HL-60/S4 treated with retinoic acid at 250 ng/mL for 4 days and 3 days (cell line): ENCODE measurements at regions not wholly inside any gene's neighbourhood (a gene's known extent, or its start where the extent isn't known, plus 50 kb on each side); places are given as distances from the start of the nearest gene placed in this dataset.

Experiments
- in situ Hi-C: fragments of 300-500 bp; cut with MboI; formaldehyde crosslinking; loops from 2 replicates; pipeline ENCODE4 v1.7.0; 2022; ENCODE audit warnings: low sequenced_read_pairs

GRCh38 chr14:71201840-71202239 lies 294.6 kb downstream of the PCNX1 start:
- in situ Hi-C loops, result no loop called here

- in situ Hi-C loops, result no loop called here
Observed at GRCh38 chr14:71202881-71203280, 295.6 kb downstream of the PCNX1 start.

DNA sequence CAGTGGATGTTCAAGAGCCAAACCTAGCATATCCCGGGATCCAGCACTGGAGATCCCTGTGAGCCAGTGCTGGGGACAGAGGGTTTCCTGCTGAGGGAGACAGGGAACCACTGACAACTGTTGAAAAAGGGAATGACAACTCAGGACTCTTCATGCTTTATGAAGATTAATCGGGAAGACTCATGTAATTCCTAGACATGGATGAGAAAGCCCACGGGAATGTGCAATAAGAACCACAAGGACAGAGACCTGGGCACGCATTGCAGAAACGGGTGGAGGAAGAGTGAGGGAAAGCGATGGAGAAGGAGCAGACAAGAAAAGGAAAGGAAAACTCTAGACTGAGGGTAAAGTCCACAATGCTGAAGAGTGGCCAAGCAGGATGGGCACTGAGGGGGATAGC lies 296.0 kb downstream of the PCNX1 start:
- in situ Hi-C loops, result no loop called here

DNA sequence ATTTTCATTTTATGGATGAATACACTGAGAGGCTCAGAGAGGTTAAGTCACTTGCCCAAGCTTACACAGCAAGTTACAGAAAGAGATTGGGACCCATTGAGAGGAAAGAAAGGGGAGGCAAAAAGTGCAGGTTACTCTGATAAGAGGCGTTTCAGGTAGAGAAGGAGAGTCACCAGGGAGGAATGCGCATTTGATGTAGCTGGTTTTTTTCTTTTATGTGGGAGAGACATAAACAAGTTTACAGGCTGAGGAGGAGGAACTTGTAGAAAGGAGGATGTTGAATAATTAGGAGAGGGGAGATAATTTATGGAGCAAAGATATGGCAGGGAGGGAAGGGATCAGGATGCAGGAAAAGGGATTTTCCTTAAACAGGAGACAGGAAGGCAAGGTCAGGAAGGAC lies 297.0 kb downstream of the PCNX1 start:
- in situ Hi-C loops, result no loop called here

- in situ Hi-C loops, result no loop called here
Observed at GRCh38 chr14:71204768-71205167, 297.5 kb downstream of the PCNX1 start.

DNA sequence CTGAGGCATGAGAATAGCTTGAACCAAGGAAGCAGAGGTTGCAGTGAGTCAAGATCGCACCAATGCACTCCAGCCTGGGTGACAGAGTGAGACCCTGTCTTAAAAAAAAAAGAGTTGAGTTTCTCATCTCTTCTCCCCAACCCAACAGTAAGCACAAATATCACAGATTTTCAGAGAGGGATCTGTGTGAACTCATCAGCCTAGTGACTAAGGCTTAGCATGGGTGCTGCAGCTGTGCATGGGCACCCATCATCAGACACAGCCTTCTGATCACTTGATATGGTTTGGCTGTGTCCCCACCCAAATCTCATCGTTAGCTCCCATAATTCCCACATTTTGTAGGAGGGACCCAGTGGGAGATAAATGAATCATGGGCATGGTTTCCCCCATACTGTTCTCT lies 298.9 kb downstream of the PCNX1 start:
- in situ Hi-C loops, result no loop called here

DNA sequence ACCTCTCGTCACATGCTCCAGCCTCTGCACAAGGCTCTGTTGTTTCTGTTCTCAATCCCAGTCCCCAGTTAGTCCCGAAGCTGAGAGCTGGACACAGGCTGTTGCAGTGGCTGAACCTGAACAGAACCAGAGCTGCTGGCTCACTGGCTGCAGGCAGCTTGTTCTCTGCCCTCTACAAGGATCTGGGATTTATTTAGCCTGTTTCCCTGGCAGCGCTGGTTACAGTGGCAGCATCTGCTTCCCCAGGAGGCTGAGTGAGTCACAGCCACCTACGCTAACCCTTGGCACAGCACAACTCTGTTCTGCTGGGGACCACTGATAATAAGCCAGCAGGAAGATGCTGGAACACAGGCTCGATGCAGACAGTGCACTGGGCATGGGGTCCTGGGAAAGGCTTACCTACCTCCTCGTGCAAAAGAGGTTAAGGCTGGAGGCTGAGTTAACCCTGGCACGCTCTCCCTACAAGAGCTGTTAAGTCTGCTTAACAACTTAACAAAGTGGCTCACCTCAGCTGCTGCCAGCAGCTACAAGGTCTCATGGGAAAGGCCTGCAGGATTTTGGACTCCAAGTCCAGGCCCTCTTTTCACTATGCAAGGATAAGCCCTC lies 299.6 kb downstream of the PCNX1 start:
- in situ Hi-C loops, result no loop called here

GRCh38 chr14:71208702-71209357 lies 301.6 kb downstream of the PCNX1 start:
- in situ Hi-C loops, result no loop called here

GRCh38 chr14:71209888-71210287 lies 302.6 kb downstream of the PCNX1 start:
- in situ Hi-C loops, result no loop called here

DNA sequence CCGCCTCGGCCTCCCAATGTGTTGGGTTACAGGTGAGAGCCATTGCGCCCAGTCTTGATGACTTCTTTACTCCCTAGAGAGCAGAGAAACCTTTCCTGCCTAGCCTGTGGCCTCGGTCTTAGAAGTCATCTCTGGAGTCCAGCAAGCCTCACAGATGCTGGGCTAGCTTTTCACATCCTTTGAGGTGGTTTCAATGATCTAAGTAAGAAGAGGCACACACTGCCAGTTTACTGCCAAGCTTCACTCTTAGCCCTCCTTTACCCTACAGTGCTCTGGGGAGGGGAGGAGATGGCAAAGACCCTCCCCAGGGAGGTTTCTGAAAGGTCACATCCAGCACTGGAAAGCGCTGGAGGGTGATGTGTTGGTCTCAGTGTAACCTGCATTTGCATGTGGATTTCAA lies 304.8 kb downstream of the PCNX1 start:
- in situ Hi-C loops, result no loop called here

DNA sequence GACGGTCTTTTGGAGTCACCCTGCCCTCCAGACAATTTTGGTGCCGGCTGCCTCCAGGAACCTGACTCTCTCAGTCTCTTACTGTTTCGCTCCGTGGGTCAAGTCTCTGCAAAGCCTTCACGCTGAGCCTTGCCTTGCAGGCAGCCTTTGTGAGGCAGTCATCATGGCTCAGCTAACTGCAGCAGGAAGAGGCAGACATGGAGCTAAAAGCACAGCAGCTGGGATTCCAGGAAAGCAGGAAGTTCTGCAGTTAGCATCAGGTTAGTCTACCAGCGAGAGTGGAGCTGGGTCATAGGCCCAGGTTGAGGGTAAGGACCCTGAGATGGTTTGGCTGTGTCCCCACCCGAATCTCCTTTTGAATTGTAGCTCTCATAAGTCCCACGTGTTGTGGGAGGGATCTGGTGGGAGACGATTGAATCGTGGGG lies 305.4 kb downstream of the PCNX1 start:
- in situ Hi-C loops, result no loop called here

- in situ Hi-C loops, result no loop called here
Observed at GRCh38 chr14:71214241-71214640, 307.0 kb downstream of the PCNX1 start.

DNA sequence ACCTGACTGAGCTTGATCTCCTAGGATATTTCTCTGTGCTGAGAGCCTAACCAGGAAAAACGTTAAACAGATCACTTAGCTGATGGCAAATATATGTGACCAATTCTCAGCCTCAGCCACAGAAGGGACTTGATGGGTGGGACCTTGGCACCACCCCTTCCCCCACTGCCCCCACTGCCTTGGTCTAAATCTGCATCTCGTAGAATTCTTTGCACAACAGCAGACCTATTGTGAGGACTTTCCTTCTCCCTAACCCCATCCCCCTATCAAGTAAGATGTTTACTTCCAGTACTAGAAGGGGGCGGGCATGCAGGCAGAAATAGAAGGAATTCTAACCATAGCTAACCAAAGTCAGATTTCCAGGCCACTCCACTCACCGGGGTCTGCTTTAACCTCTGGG lies 313.2 kb downstream of the PCNX1 start:
- in situ Hi-C loops, result no loop called here

DNA sequence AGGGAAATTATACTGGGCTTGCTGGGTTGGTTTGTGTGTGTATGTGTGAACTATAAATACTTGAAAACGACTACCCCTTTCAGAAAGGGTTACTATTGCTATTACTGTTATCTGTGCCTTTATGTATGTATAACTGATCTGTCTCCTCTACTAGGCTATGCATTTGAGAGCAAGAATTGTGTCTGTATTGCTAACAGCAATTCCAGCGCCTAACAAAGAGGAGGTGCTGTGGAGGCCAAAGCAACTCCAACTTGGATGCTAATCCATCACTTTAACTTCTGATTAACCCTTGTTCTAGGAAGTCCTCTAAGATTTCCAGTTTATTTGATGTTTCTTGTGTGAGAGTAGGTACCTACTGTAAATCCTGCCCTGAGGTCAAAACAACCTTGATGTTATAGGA lies 313.9 kb downstream of the PCNX1 start:
- in situ Hi-C loops, result no loop called here

- in situ Hi-C loops, result no loop called here
Observed at GRCh38 chr14:71225113-71225512, 317.9 kb downstream of the PCNX1 start.

GRCh38 chr14:71228711-71229110 lies 321.5 kb downstream of the PCNX1 start:
- in situ Hi-C loops, result no loop called here

GRCh38 chr14:71229875-71230274 lies 322.6 kb downstream of the PCNX1 start:
- in situ Hi-C loops, result no loop called here

DNA sequence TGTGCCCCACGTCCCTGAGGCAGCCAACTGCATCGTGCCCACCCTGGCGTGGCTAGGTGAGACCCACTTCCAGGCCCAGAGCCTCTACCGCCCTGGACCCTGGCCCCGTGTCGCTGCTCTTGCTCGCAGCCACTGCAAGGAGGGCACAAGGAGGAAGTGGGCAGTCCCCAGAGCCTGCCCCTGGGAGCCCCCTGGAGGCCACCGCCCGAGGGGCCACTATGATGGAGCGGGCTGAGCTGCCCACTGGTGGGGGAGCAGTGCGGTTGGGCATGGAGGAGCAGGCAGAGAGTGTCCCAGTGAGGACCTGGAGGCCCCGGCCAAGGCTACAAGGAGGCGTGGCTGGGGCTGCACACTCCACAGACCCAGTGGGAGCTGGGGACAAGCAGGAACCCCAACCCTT lies 323.6 kb downstream of the PCNX1 start:
- in situ Hi-C loops, result no loop called here

DNA sequence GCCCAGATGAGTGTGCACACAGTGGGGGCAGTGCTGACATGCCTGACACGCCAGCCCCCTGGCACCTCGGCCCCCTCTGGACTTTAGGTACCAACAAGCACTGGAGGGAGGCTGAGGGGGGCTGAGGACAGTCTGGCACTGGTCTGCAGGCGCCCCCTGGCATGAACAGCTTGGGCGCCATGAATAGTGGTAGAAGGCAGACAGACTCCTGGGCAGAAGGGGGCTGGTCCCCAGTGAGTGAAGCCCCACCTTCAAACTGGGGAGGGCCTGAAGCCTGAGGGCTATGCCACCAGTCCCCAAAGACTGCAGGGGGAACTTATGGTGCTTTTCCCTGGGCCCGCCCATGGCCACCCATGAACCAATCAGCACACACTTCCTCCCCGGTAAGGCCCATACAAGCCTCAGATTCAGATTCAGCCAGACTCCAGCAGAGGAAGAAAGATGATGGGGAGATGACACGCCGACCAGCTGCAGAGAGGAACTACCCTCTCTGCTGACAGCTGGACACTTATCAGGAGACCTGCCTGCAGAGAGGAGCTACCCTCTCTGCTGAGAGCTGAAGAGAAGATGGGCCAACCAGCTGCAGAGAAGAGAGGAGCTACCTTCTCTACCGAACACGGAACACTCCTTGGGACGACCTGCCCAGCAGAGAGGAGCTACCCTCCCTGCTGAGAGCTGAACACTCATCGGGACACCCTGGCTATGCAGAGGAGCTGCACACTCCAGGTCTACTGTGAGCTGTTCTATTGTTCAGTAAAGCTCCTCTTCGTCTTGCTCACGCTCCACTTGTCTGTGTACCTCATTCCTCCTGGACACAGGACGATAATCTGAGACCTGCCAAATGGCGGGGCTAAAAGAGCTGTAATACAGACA lies 324.5 kb downstream of the PCNX1 start:
- in situ Hi-C loops, result no loop called here

DNA sequence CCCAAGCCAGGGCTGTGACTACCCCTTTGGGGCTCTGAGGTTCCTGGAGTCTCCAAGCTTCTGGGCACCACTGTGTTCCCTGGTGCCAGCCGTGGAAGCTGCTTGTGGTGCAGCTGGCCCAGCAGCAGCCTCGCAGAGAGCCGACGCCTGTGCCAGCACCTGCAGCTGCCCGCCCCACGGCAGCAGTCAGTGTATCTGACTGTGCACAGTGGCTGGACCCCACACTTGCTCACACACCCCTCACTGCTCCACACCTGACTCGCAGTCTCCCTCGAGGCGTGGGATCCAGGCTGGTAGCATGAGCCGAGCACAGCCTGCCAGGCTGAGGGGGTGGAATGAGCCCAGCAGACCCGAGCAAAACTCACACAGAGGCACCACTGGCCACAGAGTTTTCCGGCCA lies 325.2 kb downstream of the PCNX1 start:
- in situ Hi-C loops, result no loop called here

- in situ Hi-C loops, result no loop called here
Observed at GRCh38 chr14:71235875-71236274, 328.6 kb downstream of the PCNX1 start.

DNA sequence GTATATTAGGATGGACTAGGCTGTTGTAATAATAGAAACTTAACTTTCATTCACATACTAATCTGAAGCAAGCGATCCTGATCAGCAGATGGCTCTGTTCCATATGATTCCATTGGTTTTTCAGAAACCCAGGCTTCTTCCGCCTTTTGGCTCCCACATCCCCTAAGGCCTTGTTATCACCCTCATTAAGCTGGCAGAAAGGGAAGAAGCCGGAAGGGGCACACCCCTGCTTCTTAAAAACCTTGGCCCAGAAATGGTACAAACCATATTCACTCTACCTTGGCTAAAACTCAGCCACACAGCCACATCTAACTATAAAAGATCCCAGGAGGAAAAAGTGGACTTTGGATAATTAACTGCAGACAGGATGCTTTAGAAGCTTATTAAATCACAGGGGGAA lies 329.2 kb downstream of the PCNX1 start:
- in situ Hi-C loops, result no loop called here
